ENCODE measurements at regions not wholly inside any gene's neighbourhood (a gene's known extent, or its start where the extent isn't known, plus 50 kb on each side); places are given as distances from the start of the nearest gene placed in this dataset.

DNA sequence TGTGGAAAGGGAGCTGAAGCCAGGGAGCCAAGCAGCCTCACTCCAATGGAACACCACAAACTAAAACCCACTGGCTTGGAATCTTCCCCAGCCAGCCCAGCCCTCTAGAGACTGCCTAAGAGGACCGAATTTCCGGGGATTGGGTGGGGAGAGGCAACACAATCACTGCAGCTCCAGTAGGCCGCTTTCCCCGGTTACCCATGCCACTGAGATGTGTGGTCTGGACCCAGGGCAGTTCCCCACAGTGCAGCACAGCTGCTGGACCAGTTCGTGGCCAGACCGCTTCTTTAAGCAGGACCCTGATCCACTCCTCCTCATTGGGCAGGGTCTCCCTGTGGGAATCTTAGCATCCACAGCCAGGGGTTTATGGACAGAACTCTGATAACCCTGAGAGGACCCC, 91.9 kb upstream of the PAGE3 start:
- TF ChIP-seq, protein P1, sequence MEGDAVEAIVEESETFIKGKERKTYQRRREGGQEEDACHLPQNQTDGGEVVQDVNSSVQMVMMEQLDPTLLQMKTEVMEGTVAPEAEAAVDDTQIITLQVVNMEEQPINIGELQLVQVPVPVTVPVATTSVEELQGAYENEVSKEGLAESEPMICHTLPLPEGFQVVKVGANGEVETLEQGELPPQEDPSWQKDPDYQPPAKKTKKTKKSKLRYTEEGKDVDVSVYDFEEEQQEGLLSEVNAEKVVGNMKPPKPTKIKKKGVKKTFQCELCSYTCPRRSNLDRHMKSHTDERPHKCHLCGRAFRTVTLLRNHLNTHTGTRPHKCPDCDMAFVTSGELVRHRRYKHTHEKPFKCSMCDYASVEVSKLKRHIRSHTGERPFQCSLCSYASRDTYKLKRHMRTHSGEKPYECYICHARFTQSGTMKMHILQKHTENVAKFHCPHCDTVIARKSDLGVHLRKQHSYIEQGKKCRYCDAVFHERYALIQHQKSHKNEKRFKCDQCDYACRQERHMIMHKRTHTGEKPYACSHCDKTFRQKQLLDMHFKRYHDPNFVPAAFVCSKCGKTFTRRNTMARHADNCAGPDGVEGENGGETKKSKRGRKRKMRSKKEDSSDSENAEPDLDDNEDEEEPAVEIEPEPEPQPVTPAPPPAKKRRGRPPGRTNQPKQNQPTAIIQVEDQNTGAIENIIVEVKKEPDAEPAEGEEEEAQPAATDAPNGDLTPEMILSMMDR (IDR thresholded peaks at IDR 0.05; ENCODE audit: extremely low read depth in 1 of 2, insufficient read depth in 1 of 2, low read depth in 1 of 2, low read length in 2 of 2), result no peak
- TF ChIP-seq MYC (IDR thresholded peaks at IDR 0.05; ENCODE audit: low read depth, low read length) (no peak), EZH2 (IDR thresholded peaks at IDR 0.05; ENCODE audit: borderline replicate concordance, low read depth, low read length, severe bottlenecking) (no peak), POLR2AphosphoS5 (IDR thresholded peaks at IDR 0.05; ENCODE audit: insufficient read depth, low read depth, low read length) (no peak), POLR2A (IDR thresholded peaks at IDR 0.05; ENCODE audit: low read depth, low read length) (no peak)
- TF ChIP-seq, protein P2, sequence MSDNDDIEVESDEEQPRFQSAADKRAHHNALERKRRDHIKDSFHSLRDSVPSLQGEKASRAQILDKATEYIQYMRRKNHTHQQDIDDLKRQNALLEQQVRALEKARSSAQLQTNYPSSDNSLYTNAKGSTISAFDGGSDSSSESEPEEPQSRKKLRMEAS (IDR thresholded peaks at IDR 0.05; ENCODE audit: insufficient read depth, insufficient read length), result no peak
